Umbilical cord (tissue), 1 donor: ENCODE measurements at regions not wholly inside any gene's neighbourhood (a gene's known extent, or its start where the extent isn't known, plus 50 kb on each side); places are given as distances from the start of the nearest gene placed in this dataset.
"Not testable (repeated sequence)": the region's sequence is repeated elsewhere in the genome, so short reads cannot be mapped to it uniquely, and the experiment has no call there.

Source experiments
- DNase-seq: peaks from one replicate; pipeline ENCODE4 v3.0.0-alpha.2; 2015; ENCODE audit warnings: low spot score

GRCh38 chr21:15311510-15311909 lies 246.7 kb upstream of the NRIP1 start:
- no peak for DNase-seq

- DNase-seq: not testable (repeated sequence)
Measured at GRCh38 chr21:15317034-15317433, 252.2 kb upstream of the NRIP1 start.

- DNase-seq: no peak
Measured at GRCh38 chr21:15319727-15320126, 254.9 kb upstream of the NRIP1 start.

- DNase-seq: no peak
Measured at GRCh38 chr21:15324542-15324941, 259.7 kb upstream of the NRIP1 start.

GRCh38 chr21:15326032-15326867 lies 261.4 kb upstream of the NRIP1 start:
- DNase-seq: no peak

GRCh38 chr21:15327637-15328265 lies 263.0 kb upstream of the NRIP1 start:
- no peak for DNase-seq

- no peak for DNase-seq
Measured at GRCh38 chr21:15329191-15329590, 264.4 kb upstream of the NRIP1 start.

- DNase-seq: no peak
Measured at GRCh38 chr21:15330872-15331271, 266.1 kb upstream of the NRIP1 start.

- no peak for DNase-seq
Measured at GRCh38 chr21:15332572-15332971, 267.8 kb upstream of the NRIP1 start.

- DNase-seq: no peak
Measured at GRCh38 chr21:15333136-15333710, 268.4 kb upstream of the NRIP1 start.

- no peak for DNase-seq
Measured at GRCh38 chr21:15333951-15334350, 269.2 kb upstream of the NRIP1 start.

GRCh38 chr21:15343066-15343465 lies 278.3 kb upstream of the NRIP1 start:
- DNase-seq: no peak

- no peak for DNase-seq
Measured at GRCh38 chr21:15352009-15352408, 287.2 kb upstream of the NRIP1 start.

- DNase-seq: no peak
Measured at GRCh38 chr21:15353546-15353945, 288.7 kb upstream of the NRIP1 start.

- DNase-seq: peak; percentile 57
Measured at GRCh38 chr21:15354516-15354915, 289.7 kb upstream of the NRIP1 start.

- peak; percentile 39 for DNase-seq
Measured at GRCh38 chr21:15355066-15355465, 290.3 kb upstream of the NRIP1 start.

- no peak for DNase-seq
Measured at GRCh38 chr21:15359251-15359650, 294.5 kb upstream of the NRIP1 start.

- DNase-seq: no peak
Measured at GRCh38 chr21:15362458-15362857, 297.7 kb upstream of the NRIP1 start.

- DNase-seq: no peak
Measured at GRCh38 chr21:15363921-15364320, 299.1 kb upstream of the NRIP1 start.

GRCh38 chr21:15365751-15366392 lies 301.1 kb upstream of the NRIP1 start:
- no peak for DNase-seq

GRCh38 chr21:15366555-15366954 lies 301.8 kb upstream of the NRIP1 start:
- DNase-seq: no peak

- DNase-seq: no peak
Measured at GRCh38 chr21:15367061-15367626, 302.3 kb upstream of the NRIP1 start.
